Mucosa of rectum (tissue), 2 donors: ENCODE measurements at regions not wholly inside any gene's neighbourhood (a gene's known extent, or its start where the extent isn't known, plus 50 kb on each side); places are given as distances from the start of the nearest gene placed in this dataset.

Source experiments
- H3K27ac ChIP-seq, 2 donors: one replicate each; pipeline ENCODE4 v1.7.0; 2013; ENCODE audit warnings: inconsistent platforms in 2 of 2, low read depth in 2 of 2, low read length in 2 of 2
- H3K27me3 ChIP-seq, 2 donors: one replicate each; pipeline ENCODE4 v1.7.0; 2013; ENCODE audit warnings: low read length in 2 of 2; ENCODE audit not compliant: control insufficient read depth in 2 of 2, insufficient read depth in 2 of 2
- H3K36me3 ChIP-seq, 2 donors: one replicate each; pipeline ENCODE4 v1.7.0; 2013; ENCODE audit warnings: low read length in 2 of 2; ENCODE audit not compliant: control insufficient read depth in 2 of 2, insufficient read depth in 2 of 2
- H3K4me1 ChIP-seq, 2 donors: one replicate each; pipeline ENCODE4 v1.7.0; 2013; ENCODE audit warnings: low read length in 2 of 2, mild to moderate bottlenecking in 1 of 2; ENCODE audit not compliant: control insufficient read depth in 2 of 2, insufficient read depth in 2 of 2
- H3K4me3 ChIP-seq, 2 donors: one replicate each; pipeline ENCODE4 v1.7.0; 2013; ENCODE audit warnings: low read length in 2 of 2
- H3K9ac ChIP-seq, 2 donors: one replicate each; pipeline ENCODE4 v1.7.0; 2013; ENCODE audit warnings: low read length in 2 of 2, low read depth in 1 of 2, mild to moderate bottlenecking in 1 of 2
- H3K9me3 ChIP-seq, 2 donors: one replicate each; pipeline ENCODE4 v1.7.0; 2013; ENCODE audit warnings: low read length in 2 of 2; ENCODE audit not compliant: control insufficient read depth in 2 of 2
- donor health status: healthy.
- donor health status: Normal muscosa, but diverticular disease.

- no peaks in the 10 kb centered on the region for H3K27me3 ChIP-seq
- H3K4me1 ChIP-seq: no peaks in the 10 kb centered on the region
- no peak overlapping the region for H3K9ac ChIP-seq
- H3K9me3 ChIP-seq: no peaks in the 10 kb centered on the region
- no peak overlapping the region for H3K27ac ChIP-seq
- no peaks in the 10 kb centered on the region for H3K36me3 ChIP-seq
- no peak overlapping the region for H3K4me3 ChIP-seq
Measured at GRCh38 chr7:46934198-46934825, 647.6 kb downstream of the TNS3 start.

DNA sequence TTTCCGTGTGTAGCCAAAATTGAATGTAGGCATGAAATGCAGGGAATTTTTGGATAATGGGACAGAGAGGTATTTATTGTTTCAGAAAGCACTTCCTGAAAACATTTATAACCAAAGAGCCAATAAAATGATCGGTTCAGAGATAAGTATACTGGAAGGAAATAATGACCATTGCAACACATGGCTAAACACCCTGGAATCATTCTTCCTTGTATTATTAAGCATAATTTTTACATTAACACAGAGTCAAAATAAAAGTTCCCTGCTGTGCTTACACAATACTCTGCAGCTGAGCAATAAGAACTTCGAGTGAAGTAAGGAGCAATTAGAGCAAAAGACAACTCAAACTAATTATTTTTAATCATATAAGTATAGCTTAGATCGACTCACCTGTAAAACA lies 648.3 kb downstream of the TNS3 start:
- H3K36me3 ChIP-seq: no peaks in the 10 kb centered on the region
- no peak overlapping the region for H3K9ac ChIP-seq
- no peaks in the 10 kb centered on the region for H3K4me1 ChIP-seq
- H3K27ac ChIP-seq: no peak overlapping the region
- H3K27me3 ChIP-seq: no peaks in the 10 kb centered on the region
- no peak overlapping the region for H3K4me3 ChIP-seq
- H3K9me3 ChIP-seq: no peaks in the 10 kb centered on the region

DNA sequence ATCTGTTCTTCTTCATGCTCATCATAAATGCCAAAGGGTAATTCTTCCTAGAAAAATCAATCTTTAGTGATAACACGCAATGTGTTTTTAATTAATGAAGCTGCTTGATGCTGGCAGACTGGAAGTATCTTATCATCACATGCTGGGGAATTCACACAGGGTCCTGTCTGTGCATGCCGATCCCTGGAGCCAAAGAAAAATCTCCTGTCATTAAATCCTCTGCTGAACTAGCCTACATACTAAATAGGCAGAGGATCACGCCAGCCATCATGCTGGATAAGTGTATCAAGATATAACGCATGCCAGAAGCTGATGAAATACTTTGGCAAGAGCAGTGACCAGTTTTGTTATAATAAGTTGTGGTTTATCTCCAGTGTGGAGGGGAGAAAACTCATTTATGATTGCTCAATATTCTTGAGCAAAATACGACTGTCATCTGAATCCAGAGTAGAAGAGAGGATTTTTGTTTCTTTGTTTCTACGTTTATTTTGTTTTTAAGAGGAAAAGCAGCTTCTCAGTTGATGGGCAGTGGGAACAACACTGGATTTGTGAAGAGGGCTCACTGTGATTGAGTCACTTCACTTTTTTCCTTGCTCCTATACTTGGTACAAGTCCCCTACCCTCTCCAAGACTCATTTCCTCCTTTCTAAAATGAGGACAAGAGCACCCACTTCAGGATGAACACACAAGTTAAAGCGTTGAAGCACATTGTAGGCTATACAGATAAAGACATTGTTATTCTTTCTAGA lies 649.1 kb downstream of the TNS3 start:
- H3K27ac ChIP-seq: no peak overlapping the region
- H3K36me3 ChIP-seq: no peaks in the 10 kb centered on the region
- H3K4me3 ChIP-seq: no peak overlapping the region
- no peak overlapping the region for H3K9ac ChIP-seq
- H3K4me1 ChIP-seq: no peaks in the 10 kb centered on the region
- H3K27me3 ChIP-seq: no peaks in the 10 kb centered on the region
- no peaks in the 10 kb centered on the region for H3K9me3 ChIP-seq

GRCh38 chr7:46932306-46932675 lies 649.6 kb downstream of the TNS3 start:
- Histone ChIP-seq H3K27ac (no peak overlapping the region), H3K9me3 (no peaks in the 10 kb centered on the region), H3K4me1 (no peaks in the 10 kb centered on the region), H3K9ac (no peak overlapping the region), H3K27me3 (no peaks in the 10 kb centered on the region), H3K4me3 (no peak overlapping the region), H3K36me3 (no peaks in the 10 kb centered on the region)

GRCh38 chr7:46930366-46930765 lies 651.5 kb downstream of the TNS3 start:
- Histone ChIP-seq H3K4me1 (no peaks in the 10 kb centered on the region), H3K27ac (no peak overlapping the region), H3K27me3 (no peaks in the 10 kb centered on the region), H3K4me3 (no peak overlapping the region), H3K36me3 (no peaks in the 10 kb centered on the region), H3K9ac (no peak overlapping the region), H3K9me3 (no peaks in the 10 kb centered on the region)

GRCh38 chr7:46929359-46929758 lies 652.6 kb downstream of the TNS3 start:
- Histone ChIP-seq H3K4me3 (no peak overlapping the region), H3K4me1 (no peaks in the 10 kb centered on the region), H3K36me3 (no peaks in the 10 kb centered on the region), H3K9ac (no peak overlapping the region), H3K9me3 (no peaks in the 10 kb centered on the region), H3K27me3 (no peaks in the 10 kb centered on the region), H3K27ac (no peak overlapping the region)

- Histone ChIP-seq H3K4me3 (no peak overlapping the region), H3K9ac (no peak overlapping the region), H3K27ac (no peak overlapping the region), H3K36me3 (no peaks in the 10 kb centered on the region), H3K27me3 (no peaks in the 10 kb centered on the region), H3K9me3 (no peaks in the 10 kb centered on the region), H3K4me1 (no peaks in the 10 kb centered on the region)
Measured at GRCh38 chr7:46928719-46929118, 653.2 kb downstream of the TNS3 start.

DNA sequence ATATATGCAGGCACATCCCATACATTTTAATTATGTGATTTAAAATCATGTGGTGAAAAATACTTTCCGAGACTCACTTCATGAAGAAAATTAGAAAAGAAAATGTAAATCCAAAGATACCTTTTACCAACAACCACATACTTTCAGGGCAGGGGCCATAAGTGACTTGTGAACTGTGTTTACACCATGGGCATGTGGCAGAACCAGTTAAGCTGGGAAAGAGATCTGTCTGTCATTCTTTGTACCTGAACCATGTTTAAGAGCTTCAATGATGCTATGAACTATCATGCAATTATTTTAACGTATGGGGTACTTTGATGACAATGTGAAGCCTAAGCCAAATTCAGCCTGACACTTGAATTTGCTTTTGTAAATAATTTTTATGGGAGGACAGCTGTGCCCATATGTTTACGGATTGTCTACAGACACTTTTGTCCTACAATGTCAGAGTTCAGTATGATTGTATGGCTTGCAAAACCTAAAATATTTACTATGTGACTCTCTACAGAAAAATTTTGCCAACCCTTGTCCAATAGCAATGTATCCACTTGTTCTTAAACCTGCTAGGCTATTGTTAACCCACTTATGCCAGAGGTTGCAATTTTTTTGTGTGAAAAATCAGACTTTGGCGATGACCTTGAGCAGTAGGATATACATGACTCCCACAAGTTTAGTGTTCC lies 654.6 kb downstream of the TNS3 start:
- Histone ChIP-seq H3K4me3 (no peak overlapping the region), H3K4me1 (no peaks in the 10 kb centered on the region), H3K9me3 (no peaks in the 10 kb centered on the region), H3K9ac (no peak overlapping the region), H3K36me3 (no peaks in the 10 kb centered on the region), H3K27me3 (no peaks in the 10 kb centered on the region), H3K27ac (no peak overlapping the region)

- Histone ChIP-seq H3K9me3 (no peaks in the 10 kb centered on the region), H3K27ac (no peak overlapping the region), H3K4me3 (no peak overlapping the region), H3K4me1 (no peaks in the 10 kb centered on the region), H3K36me3 (no peaks in the 10 kb centered on the region), H3K27me3 (no peaks in the 10 kb centered on the region), H3K9ac (no peak overlapping the region)
Measured at GRCh38 chr7:46916581-46916980, 665.3 kb downstream of the TNS3 start.

DNA sequence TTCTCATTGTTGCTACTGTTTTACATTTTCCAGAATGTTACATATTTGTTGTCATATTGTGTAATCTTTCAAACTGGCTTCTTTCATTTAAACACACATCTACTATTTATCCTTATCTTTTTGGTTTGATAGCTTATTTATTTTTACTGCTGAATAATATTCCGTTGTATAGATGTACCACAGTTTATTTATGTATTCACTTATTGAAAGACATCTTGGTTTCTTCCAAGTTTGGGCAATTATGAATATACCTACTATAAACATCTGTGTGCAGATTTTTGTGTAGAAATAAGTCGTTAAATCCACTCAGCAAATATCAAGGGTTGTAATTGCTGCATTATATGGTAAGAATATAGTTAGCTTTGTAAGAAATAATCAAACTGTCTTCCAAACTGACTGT lies 669.2 kb downstream of the TNS3 start:
- H3K27ac ChIP-seq: no peak overlapping the region
- no peaks in the 10 kb centered on the region for H3K9me3 ChIP-seq
- no peaks in the 10 kb centered on the region for H3K4me1 ChIP-seq
- no peak overlapping the region for H3K9ac ChIP-seq
- no peaks in the 10 kb centered on the region for H3K27me3 ChIP-seq
- no peaks in the 10 kb centered on the region for H3K36me3 ChIP-seq
- H3K4me3 ChIP-seq: no peak overlapping the region
